WTC11 (cell line): ENCODE measurements at regions not wholly inside any gene's neighbourhood (a gene's known extent, or its start where the extent isn't known, plus 50 kb on each side); places are given as distances from the start of the nearest gene placed in this dataset.

ENCODE experiments used
- ATAC-seq: fragments of 200-7000 bp; cut with Tn5 transposase; 2 replicates; pipeline ENCODE4 v1.10.0; 2021; ENCODE audit warnings: mild to moderate bottlenecking, moderate library complexity
- CTCF ChIA-PET: fragments of 300-600 bp; sonication (Branson Sonifier 250); formaldehyde crosslinking; loops from one replicate; lab custom pipeline; 2021; ENCODE audit warnings: antibody characterized with exemption; lab: Charles Lee
- POLR2A ChIA-PET: fragments of 350-600 bp; sonication (Branson Sonifier 250); formaldehyde crosslinking; loops from one replicate; lab custom pipeline; 2021; ENCODE audit warnings: antibody characterized with exemption; lab: Charles Lee
- DNase-seq: peaks from one replicate; pipeline ENCODE4 v3.0.0; 2021; ENCODE audit warnings: low spot score
- H3K27ac Mint-ChIP-seq: 2 replicates; pipeline ENCODE4 v1.8.0; 2021; ENCODE audit warnings: mixed read lengths
- H3K27me3 Mint-ChIP-seq: 2 replicates; pipeline ENCODE4 v1.8.0; 2021; ENCODE audit warnings: low read depth, mild to moderate bottlenecking, moderate library complexity, mixed read lengths
- H3K36me3 Mint-ChIP-seq: 2 replicates; pipeline ENCODE4 v1.8.0; 2021; ENCODE audit warnings: mixed read lengths
- H3K4me1 Mint-ChIP-seq: 2 replicates; pipeline ENCODE4 v1.8.0; 2022; ENCODE audit warnings: mixed read lengths
- H3K4me3 Mint-ChIP-seq: 2 replicates; pipeline ENCODE4 v1.8.0; 2021; ENCODE audit warnings: mild to moderate bottlenecking, moderate library complexity, mixed read lengths
- H3K9me3 Mint-ChIP-seq: 2 replicates; pipeline ENCODE4 v1.8.0; 2021; ENCODE audit warnings: mixed read lengths
- AFF4 ChIP-seq: sonication (generic); formaldehyde crosslinking; IDR thresholded peaks from 2 replicates; pipeline ENCODE4 v1.8.1; 2023; ENCODE audit warnings: mild to moderate bottlenecking, missing genetic modification reagents, borderline replicate concordance
- ARID4B ChIP-seq: sonication (generic); formaldehyde crosslinking; IDR thresholded peaks from 2 replicates; pipeline ENCODE4 v1.8.0; 2023; ENCODE audit warnings: missing genetic modification reagents, mild to moderate bottlenecking, borderline replicate concordance
- ATF1 ChIP-seq: sonication (generic); formaldehyde crosslinking; IDR thresholded peaks from 2 replicates; pipeline ENCODE4 v1.8.1; 2023; ENCODE audit warnings: mild to moderate bottlenecking, moderate library complexity, missing genetic modification reagents
- CBFB ChIP-seq: sonication (generic); formaldehyde crosslinking; IDR thresholded peaks from 2 replicates; pipeline ENCODE4 v1.8.1; 2022; ENCODE audit warnings: mild to moderate bottlenecking, low read depth, missing genetic modification reagents
- CREB1 ChIP-seq: sonication (generic); formaldehyde crosslinking; IDR thresholded peaks from 2 replicates; pipeline ENCODE4 v1.8.0; 2023; ENCODE audit warnings: mild to moderate bottlenecking, missing genetic modification reagents
- ELF4 ChIP-seq: sonication (generic); formaldehyde crosslinking; IDR thresholded peaks from 2 replicates; pipeline ENCODE4 v1.8.1; 2022; ENCODE audit warnings: low read depth, mild to moderate bottlenecking, moderate library complexity, missing genetic modification reagents
- EMX1 ChIP-seq: fragments of 250-450 bp; sonication (Bioruptor Pico); IDR thresholded peaks from 2 replicates; pipeline ENCODE4 v1.8.0; 2021; ENCODE audit warnings: mild to moderate bottlenecking
- NFYB ChIP-seq: sonication (generic); formaldehyde crosslinking; conservative IDR thresholded peaks from 2 replicates; pipeline ENCODE4 v1.8.0; 2022; ENCODE audit warnings: low read depth, missing genetic modification reagents
- NR1H2 ChIP-seq: sonication (generic); formaldehyde crosslinking; IDR thresholded peaks from 2 replicates; pipeline ENCODE4 v1.9.0; 2021; ENCODE audit warnings: mild to moderate bottlenecking, moderate library complexity, missing genetic modification reagents
- NR2C2 ChIP-seq: sonication (generic); formaldehyde crosslinking; IDR thresholded peaks from 2 replicates; pipeline ENCODE4 v1.8.0; 2022; ENCODE audit warnings: mild to moderate bottlenecking, missing genetic modification reagents
- SOX15 ChIP-seq: fragments of 250-450 bp; sonication (Bioruptor Pico); IDR thresholded peaks from 2 replicates; pipeline ENCODE4 v1.9.0; 2021; ENCODE audit warnings: mild to moderate bottlenecking
- ZNF416 ChIP-seq: fragments of 250-450 bp; sonication (Bioruptor Pico); IDR thresholded peaks from 2 replicates; pipeline ENCODE4 v1.9.0; 2021; ENCODE audit warnings: mild to moderate bottlenecking, inconsistent platforms
- TF ChIP-seq, protein P1 (sequence below): sonication (generic); formaldehyde crosslinking; IDR thresholded peaks from 2 replicates; pipeline ENCODE4 v1.8.1; 2022; ENCODE audit warnings: low read depth, mild to moderate bottlenecking, moderate library complexity, missing genetic modification reagents, borderline replicate concordance
- TF ChIP-seq, protein P2 (sequence below): fragments of 250-450 bp; sonication (Bioruptor Pico); conservative IDR thresholded peaks from 2 replicates; pipeline ENCODE4 v1.9.0; 2021; ENCODE audit warnings: mild to moderate bottlenecking
- TF ChIP-seq, protein P3 (sequence below): fragments of 250-450 bp; sonication (Bioruptor Pico); IDR thresholded peaks from 2 replicates; pipeline ENCODE4 v1.9.0; 2021; ENCODE audit warnings: mild to moderate bottlenecking, borderline replicate concordance

DNA sequence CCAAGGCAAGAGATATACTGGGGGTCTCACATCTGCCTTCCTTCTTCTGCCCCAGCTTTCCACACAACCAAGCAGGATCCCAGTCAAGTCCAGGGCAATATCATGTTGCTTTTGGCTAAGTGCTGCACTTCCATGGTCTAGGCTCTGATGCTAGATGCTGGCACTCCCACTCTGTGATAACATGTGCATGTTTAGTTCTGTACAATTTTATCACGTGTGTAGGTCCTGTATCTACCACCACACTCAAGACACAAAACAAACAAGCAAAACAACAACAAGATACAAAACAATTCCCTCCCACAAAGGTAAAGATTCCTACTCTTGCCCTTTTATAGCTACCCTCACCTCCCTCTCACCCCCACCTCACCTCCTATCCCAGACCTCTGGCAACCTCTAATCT lies 105.6 kb upstream of the HABP2 start (continued):
- TF ChIP-seq ARID4B: no peak
- TF ChIP-seq, protein P1, sequence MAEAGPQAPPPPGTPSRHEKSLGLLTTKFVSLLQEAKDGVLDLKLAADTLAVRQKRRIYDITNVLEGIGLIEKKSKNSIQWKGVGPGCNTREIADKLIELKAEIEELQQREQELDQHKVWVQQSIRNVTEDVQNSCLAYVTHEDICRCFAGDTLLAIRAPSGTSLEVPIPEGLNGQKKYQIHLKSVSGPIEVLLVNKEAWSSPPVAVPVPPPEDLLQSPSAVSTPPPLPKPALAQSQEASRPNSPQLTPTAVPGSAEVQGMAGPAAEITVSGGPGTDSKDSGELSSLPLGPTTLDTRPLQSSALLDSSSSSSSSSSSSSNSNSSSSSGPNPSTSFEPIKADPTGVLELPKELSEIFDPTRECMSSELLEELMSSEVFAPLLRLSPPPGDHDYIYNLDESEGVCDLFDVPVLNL (CRISPR knock-in tag): no peak
- TF ChIP-seq, protein P2, sequence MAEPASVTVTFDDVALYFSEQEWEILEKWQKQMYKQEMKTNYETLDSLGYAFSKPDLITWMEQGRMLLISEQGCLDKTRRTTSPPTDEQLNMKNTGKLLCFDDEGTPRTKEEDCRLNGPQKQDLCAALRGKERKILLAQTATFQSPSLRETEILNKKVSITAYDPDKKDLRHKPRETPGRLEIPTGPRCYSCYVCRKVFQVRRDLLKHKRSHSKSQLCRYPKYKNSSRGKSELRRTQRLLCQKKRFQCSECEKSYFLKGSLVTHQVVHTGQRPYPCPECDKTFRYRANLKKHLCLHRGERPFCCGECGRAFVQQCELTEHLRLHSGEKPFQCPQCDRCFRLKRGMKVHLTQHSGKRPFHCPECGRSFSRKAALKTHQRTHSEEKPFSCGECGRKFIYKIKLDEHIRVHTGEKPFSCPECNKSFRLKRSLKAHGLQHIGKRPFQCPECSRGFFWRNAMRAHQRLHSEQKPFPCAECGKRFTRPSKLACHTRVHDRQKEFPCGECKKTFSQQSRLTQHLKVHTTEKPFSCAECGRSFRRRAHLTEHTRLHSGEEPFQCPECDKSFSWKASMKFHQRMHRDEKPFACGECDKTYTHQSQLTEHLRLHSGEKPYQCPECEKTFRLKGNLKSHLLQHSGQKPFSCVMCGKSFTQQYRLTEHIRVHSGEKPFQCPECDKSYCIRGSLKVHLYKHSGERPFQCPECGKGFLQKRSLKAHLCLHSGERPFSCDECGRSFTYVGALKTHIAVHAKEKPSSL (CRISPR knock-in tag): no peak
- TF ChIP-seq SOX15 (CRISPR knock-in tag): no peak
- TF ChIP-seq ATF1 (CRISPR knock-in tag): no peak
- TF ChIP-seq CREB1 (CRISPR knock-in tag): no peak
- no peak for TF ChIP-seq NR2C2 (CRISPR knock-in tag)
- no peak for TF ChIP-seq NR1H2

DNA sequence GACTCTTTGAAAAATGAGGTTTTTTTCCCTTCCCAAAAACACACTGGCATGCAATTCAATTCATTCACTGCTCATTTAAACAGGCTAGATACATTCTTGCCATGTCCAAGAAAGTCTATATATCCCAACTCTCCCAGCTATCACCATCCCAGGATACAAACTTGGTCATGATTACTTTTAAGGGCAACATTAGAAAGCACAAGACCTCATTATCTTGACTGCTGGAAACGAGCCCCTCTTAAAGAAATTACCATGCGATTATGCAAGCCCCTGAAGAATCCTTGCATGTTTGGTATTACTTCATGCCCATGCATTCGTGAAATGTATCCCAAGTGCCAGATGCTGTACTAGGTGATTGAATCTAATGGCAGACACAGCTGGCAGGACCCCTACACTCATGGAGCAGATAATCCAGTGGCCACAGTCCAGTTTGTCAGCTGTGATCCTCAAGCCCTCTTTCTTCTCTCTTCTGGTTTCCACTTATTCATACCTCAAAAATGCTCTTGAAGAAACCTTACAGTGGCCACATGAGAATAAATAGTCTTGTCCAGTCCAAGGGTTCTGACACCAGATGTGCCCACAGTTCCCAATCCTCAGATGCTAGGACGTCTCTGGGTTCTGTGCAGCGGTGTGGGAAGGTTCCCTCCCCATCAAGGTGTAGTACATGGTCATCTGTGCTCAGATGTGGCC lies 103.7 kb upstream of the HABP2 start:
- ChIA-PET POLR2A (no interaction called here), CTCF (no interaction called here)
- DNase-seq: no peak
- Mint-ChIP-seq H3K4me3 (no peak overlapping the region), H3K9me3 (no peaks in the 10 kb centered on the region), H3K27me3 (peaks cover 3% of the 10 kb centered on the region), H3K27ac (no peak overlapping the region), H3K36me3 (no peaks in the 10 kb centered on the region), H3K4me1 (peaks cover 5% of the 10 kb centered on the region; the same call in 1 of the 2 replicates)
- TF ChIP-seq CBFB (CRISPR knock-in tag) (no peak), ZNF416 (no peak), ELF4 (CRISPR knock-in tag) (no peak), EMX1 (no peak), NFYB (CRISPR knock-in tag) (no peak), NR2C2 (CRISPR knock-in tag) (no peak), AFF4 (CRISPR knock-in tag) (no peak)
- TF ChIP-seq, protein P3, sequence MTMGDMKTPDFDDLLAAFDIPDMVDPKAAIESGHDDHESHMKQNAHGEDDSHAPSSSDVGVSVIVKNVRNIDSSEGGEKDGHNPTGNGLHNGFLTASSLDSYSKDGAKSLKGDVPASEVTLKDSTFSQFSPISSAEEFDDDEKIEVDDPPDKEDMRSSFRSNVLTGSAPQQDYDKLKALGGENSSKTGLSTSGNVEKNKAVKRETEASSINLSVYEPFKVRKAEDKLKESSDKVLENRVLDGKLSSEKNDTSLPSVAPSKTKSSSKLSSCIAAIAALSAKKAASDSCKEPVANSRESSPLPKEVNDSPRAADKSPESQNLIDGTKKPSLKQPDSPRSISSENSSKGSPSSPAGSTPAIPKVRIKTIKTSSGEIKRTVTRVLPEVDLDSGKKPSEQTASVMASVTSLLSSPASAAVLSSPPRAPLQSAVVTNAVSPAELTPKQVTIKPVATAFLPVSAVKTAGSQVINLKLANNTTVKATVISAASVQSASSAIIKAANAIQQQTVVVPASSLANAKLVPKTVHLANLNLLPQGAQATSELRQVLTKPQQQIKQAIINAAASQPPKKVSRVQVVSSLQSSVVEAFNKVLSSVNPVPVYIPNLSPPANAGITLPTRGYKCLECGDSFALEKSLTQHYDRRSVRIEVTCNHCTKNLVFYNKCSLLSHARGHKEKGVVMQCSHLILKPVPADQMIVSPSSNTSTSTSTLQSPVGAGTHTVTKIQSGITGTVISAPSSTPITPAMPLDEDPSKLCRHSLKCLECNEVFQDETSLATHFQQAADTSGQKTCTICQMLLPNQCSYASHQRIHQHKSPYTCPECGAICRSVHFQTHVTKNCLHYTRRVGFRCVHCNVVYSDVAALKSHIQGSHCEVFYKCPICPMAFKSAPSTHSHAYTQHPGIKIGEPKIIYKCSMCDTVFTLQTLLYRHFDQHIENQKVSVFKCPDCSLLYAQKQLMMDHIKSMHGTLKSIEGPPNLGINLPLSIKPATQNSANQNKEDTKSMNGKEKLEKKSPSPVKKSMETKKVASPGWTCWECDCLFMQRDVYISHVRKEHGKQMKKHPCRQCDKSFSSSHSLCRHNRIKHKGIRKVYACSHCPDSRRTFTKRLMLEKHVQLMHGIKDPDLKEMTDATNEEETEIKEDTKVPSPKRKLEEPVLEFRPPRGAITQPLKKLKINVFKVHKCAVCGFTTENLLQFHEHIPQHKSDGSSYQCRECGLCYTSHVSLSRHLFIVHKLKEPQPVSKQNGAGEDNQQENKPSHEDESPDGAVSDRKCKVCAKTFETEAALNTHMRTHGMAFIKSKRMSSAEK (CRISPR knock-in tag): no peak
- no peak for ATAC-seq
